ENCODE measurements at regions not wholly inside any gene's neighbourhood (a gene's known extent, or its start where the extent isn't known, plus 50 kb on each side); places are given as distances from the start of the nearest gene placed in this dataset.

DNA sequence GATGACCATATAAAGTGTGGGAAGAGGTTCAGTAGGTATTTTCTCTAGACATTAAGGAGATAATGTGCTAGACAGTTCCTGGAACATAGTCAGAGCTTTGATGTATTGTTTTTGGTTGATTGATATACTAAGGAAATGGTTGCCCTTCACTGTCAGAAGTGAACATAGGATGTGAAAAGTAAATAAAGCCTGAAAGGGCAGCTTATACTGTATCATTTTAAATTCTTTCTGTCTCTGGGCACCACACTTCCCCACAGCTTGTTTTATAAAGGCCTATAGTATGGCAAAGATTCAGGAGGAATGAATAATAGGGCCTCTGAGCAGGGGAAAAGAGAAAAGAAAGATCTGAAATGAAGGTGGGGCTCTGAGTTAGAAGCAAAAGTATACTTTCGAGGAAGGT lies 72.7 kb upstream of the ITPRID2 start:
- TF ChIP-seq, protein P1, sequence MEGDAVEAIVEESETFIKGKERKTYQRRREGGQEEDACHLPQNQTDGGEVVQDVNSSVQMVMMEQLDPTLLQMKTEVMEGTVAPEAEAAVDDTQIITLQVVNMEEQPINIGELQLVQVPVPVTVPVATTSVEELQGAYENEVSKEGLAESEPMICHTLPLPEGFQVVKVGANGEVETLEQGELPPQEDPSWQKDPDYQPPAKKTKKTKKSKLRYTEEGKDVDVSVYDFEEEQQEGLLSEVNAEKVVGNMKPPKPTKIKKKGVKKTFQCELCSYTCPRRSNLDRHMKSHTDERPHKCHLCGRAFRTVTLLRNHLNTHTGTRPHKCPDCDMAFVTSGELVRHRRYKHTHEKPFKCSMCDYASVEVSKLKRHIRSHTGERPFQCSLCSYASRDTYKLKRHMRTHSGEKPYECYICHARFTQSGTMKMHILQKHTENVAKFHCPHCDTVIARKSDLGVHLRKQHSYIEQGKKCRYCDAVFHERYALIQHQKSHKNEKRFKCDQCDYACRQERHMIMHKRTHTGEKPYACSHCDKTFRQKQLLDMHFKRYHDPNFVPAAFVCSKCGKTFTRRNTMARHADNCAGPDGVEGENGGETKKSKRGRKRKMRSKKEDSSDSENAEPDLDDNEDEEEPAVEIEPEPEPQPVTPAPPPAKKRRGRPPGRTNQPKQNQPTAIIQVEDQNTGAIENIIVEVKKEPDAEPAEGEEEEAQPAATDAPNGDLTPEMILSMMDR (IDR thresholded peaks at IDR 0.05) = no peak
- TF ChIP-seq POLR2A (IDR thresholded peaks at IDR 0.05) = no peak

Measured in upper lobe of left lung (tissue), 4 donors.